ENCODE measurements at regions not wholly inside any gene's neighbourhood (a gene's known extent, or its start where the extent isn't known, plus 50 kb on each side); places are given as distances from the start of the nearest gene placed in this dataset.

DNA sequence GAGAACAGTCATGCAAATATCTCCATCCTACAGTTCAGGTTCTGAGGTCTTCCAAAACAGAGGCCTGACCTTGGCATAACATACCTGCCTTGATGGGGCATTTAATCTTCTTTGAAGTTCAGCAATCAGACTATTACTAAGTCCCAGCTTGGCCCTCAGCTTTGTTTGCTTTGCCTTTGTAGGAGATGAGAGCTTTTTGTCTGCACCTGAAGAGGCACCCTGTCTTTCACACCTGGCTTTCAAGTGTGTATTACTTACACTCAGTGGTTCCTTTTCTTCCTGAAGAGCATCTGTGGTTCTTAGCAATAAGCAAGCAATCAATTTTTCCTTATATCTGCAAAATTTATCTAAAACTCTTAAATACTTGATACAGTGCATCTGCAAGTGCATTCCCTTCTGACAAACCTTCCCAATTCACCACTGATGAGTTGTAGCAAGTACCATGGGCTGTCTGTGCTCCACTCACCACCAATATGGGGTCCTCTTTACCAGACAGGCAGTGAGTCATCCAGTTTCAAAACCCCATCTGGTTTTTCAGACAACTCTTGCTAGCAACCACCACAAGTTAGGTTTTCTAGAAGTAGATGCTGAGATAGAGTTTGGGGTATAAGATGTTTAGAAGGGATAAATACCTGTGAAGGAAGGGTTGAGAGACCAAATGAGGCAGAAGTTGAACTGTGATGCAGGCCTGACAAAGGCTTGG, 100.2 kb downstream of the HINT1 start:
- peak overlapping the region; percentile 81 for H3K27ac Mint-ChIP-seq
- peaks cover 45% of the 10 kb centered on the region for H3K36me3 Mint-ChIP-seq (ENCODE audit: low read depth)
- DNase-seq, result peak; percentile 56
- peaks cover 48% of the 10 kb centered on the region for H3K4me1 Mint-ChIP-seq (ENCODE audit: low read depth)
- ChIA-PET POLR2A (no interaction called here), CTCF (interaction anchor here (1.5 kb wide), 1 partner anchor 193 kb away, joined by 3 read pairs; no protein-coding TSS in a partner anchor)
- ATAC-seq, result peak; percentile 55
- H3K27me3 Mint-ChIP-seq (ENCODE audit: low read depth), result no peaks in the 10 kb centered on the region
- no peak overlapping the region for H3K4me3 Mint-ChIP-seq
- H3K9me3 Mint-ChIP-seq (ENCODE audit: insufficient read depth), result peaks cover 38% of the 10 kb centered on the region

- ATAC-seq (no peak), DNase-seq (no peak)
- Mint-ChIP-seq H3K27ac (no peak overlapping the region), H3K27me3 (ENCODE audit: low read depth) (peaks cover 8% of the 10 kb centered on the region), H3K36me3 (ENCODE audit: low read depth) (no peaks in the 10 kb centered on the region), H3K9me3 (ENCODE audit: insufficient read depth) (peaks cover 9% of the 10 kb centered on the region), H3K4me3 (no peak overlapping the region), H3K4me1 (ENCODE audit: low read depth) (no peaks in the 10 kb centered on the region)
- ChIA-PET POLR2A (no interaction called here), CTCF (no interaction called here)
Measured at GRCh38 chr5:131042021-131042789, 122.9 kb downstream of the HINT1 start.

- ChIA-PET POLR2A (no interaction called here), CTCF (no interaction called here)
- Mint-ChIP-seq H3K27ac (no peak overlapping the region), H3K4me3 (no peak overlapping the region), H3K27me3 (ENCODE audit: low read depth) (no peaks in the 10 kb centered on the region), H3K36me3 (ENCODE audit: low read depth) (no peaks in the 10 kb centered on the region), H3K4me1 (ENCODE audit: low read depth) (no peaks in the 10 kb centered on the region), H3K9me3 (ENCODE audit: insufficient read depth) (no peaks in the 10 kb centered on the region)
- DNase-seq (no peak), ATAC-seq (no peak)
Measured at GRCh38 chr5:131023498-131023865, 141.6 kb downstream of the HINT1 start.

DNA sequence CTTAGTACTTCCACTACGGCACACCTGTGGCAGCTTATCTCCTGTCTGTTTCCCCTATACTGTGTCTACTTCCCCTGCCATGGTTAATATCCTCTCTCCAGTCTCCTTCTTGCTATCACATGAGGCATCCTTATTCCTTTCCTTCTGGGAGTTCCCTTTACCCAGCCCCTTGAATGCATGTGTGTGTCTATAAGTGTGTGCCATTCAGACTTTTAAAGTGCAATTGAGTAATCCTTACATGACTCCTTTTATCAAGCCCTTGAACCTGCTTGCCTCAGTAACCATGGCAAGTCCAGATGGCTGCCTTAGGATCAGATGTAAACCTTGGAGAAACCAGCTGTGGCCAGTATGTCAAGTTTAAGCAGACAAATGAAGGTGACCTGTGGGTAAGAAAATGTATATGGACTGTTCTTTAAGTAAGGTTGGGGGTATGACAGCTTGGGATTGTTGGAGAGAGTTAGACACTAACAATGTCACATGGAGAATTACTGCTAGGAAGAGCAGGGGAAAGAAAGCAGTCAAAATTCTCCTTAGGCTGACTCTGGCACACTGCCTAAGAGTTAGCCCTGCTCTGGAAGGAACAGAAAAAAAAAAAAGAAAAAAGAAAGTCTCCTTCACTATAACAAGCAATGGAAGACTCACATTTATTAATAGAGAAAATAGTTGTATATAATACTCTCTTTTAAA, 142.1 kb downstream of the HINT1 start:
- Mint-ChIP-seq H3K36me3 (ENCODE audit: low read depth) (peaks cover 1% of the 10 kb centered on the region), H3K9me3 (ENCODE audit: insufficient read depth) (no peaks in the 10 kb centered on the region), H3K27me3 (ENCODE audit: low read depth) (no peaks in the 10 kb centered on the region), H3K27ac (no peak overlapping the region), H3K4me1 (ENCODE audit: low read depth) (no peaks in the 10 kb centered on the region), H3K4me3 (no peak overlapping the region)
- CTCF ChIA-PET, result no interaction called here
- POLR2A ChIA-PET, result no interaction called here
- DNase-seq, result no peak
- ATAC-seq, result no peak

- no peaks in the 10 kb centered on the region for H3K9me3 Mint-ChIP-seq (ENCODE audit: insufficient read depth)
- ChIA-PET CTCF (no interaction called here), POLR2A (no interaction called here)
- ATAC-seq (no peak), DNase-seq (no peak)
- H3K4me3 Mint-ChIP-seq, result no peak overlapping the region
- peaks cover 5% of the 10 kb centered on the region for H3K4me1 Mint-ChIP-seq (ENCODE audit: low read depth)
- peaks cover 2% of the 10 kb centered on the region for H3K36me3 Mint-ChIP-seq (ENCODE audit: low read depth)
- H3K27me3 Mint-ChIP-seq (ENCODE audit: low read depth), result no peaks in the 10 kb centered on the region
- no peak overlapping the region for H3K27ac Mint-ChIP-seq
Measured at GRCh38 chr5:131021646-131022045, 143.4 kb downstream of the HINT1 start.

DNA sequence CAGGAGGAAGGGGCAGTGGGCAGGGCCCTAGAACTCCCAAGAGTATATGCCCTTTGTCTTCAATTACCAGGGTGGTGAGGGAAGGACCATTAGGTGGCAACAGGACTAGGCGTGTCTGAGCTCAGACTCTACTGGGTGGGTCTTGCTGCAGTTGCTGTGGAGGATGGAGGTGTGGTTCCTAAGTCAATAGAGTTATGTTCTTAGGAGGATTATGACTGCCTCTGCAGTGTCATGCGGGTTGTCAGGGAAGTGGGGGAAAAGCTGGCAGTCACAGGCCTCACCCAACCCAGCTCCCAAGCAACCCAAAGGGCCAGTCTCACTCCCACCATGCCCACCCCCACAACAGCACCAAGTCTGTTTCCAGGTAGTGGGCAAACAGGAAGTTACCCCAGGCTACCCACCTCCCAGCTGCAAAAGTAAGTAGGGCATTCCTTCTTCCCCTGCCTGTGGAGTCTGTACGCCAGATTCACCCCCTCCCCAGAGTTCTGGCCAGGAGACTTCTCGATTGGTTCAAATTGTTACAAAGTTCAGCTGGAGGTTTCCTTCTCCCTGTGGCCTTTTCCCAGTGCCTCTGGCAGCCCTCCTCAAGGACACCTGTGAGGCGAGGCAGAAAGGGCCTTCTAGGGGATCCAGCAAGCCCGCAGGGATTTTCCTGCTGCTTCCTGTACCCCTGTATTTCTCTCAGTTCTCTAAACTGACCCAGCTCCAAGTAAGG, 145.3 kb downstream of the HINT1 start:
- DNase-seq (no peak), ATAC-seq (no peak)
- H3K27ac Mint-ChIP-seq, result no peak overlapping the region
- peaks cover 2% of the 10 kb centered on the region for H3K36me3 Mint-ChIP-seq (ENCODE audit: low read depth)
- ChIA-PET CTCF (no interaction called here), POLR2A (no interaction called here)
- H3K9me3 Mint-ChIP-seq (ENCODE audit: insufficient read depth), result no peaks in the 10 kb centered on the region
- H3K4me1 Mint-ChIP-seq (ENCODE audit: low read depth), result peaks cover 6% of the 10 kb centered on the region
- no peak overlapping the region for H3K4me3 Mint-ChIP-seq
- H3K27me3 Mint-ChIP-seq (ENCODE audit: low read depth), result no peaks in the 10 kb centered on the region

DNA sequence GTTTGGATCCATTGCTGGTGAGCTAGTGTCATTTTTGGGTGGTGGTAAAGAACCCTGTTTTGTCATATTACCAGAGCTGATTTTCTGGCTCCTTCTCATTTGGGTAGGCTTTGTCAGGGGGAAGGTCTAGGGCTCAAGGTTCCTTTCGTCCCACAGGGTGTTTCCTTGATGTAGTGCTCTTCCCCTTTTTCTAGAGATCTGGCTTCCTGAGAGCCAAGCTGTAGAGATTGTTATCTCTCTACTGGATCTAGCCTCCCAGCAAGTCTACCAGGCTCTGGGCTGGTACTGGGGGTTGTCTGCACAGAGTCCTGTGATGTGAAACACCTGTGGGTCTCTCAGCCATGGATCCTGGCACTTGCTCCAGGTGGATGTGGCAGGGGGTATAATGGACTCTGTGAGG, 145.9 kb downstream of the HINT1 start:
- Mint-ChIP-seq H3K9me3 (ENCODE audit: insufficient read depth) (no peaks in the 10 kb centered on the region), H3K36me3 (ENCODE audit: low read depth) (peaks cover 2% of the 10 kb centered on the region), H3K4me3 (no peak overlapping the region), H3K4me1 (ENCODE audit: low read depth) (peaks cover 6% of the 10 kb centered on the region), H3K27me3 (ENCODE audit: low read depth) (no peaks in the 10 kb centered on the region), H3K27ac (no peak overlapping the region)
- CTCF ChIA-PET, result no interaction called here
- ATAC-seq (no peak), DNase-seq (no peak)
- POLR2A ChIA-PET, result no interaction called here

DNA sequence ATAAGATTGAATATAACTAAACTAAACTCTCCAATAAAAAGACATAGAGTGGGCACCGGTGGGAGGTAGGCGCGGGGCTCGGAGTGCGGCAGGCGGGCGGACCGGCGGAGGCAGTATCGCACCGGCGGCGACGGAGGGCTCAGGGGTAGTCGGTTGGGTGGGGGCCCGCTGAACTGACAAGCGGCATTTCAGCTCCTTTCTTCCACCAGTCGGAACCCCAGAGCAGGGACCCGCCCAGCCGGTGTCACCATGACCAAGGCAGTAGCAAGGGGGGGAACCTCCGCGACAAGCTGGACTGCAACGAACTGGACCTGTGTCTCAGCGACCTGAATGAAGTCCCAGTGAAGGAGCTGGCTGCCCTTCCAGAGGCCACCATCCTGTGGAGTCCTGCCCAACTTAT, 156.7 kb downstream of the HINT1 start:
- no peak overlapping the region for H3K27ac Mint-ChIP-seq
- no peak for DNase-seq
- no peak for ATAC-seq
- H3K36me3 Mint-ChIP-seq (ENCODE audit: low read depth), result no peaks in the 10 kb centered on the region
- peaks cover 3% of the 10 kb centered on the region for H3K27me3 Mint-ChIP-seq (ENCODE audit: low read depth)
- no peaks in the 10 kb centered on the region for H3K9me3 Mint-ChIP-seq (ENCODE audit: insufficient read depth)
- no peaks in the 10 kb centered on the region for H3K4me1 Mint-ChIP-seq (ENCODE audit: low read depth)
- H3K4me3 Mint-ChIP-seq, result no peak overlapping the region
- CTCF ChIA-PET, result interaction anchor here (0.9 kb wide), 1 partner anchor 60 kb away, joined by 3 read pairs; no protein-coding TSS in a partner anchor
- POLR2A ChIA-PET, result no interaction called here

DNA sequence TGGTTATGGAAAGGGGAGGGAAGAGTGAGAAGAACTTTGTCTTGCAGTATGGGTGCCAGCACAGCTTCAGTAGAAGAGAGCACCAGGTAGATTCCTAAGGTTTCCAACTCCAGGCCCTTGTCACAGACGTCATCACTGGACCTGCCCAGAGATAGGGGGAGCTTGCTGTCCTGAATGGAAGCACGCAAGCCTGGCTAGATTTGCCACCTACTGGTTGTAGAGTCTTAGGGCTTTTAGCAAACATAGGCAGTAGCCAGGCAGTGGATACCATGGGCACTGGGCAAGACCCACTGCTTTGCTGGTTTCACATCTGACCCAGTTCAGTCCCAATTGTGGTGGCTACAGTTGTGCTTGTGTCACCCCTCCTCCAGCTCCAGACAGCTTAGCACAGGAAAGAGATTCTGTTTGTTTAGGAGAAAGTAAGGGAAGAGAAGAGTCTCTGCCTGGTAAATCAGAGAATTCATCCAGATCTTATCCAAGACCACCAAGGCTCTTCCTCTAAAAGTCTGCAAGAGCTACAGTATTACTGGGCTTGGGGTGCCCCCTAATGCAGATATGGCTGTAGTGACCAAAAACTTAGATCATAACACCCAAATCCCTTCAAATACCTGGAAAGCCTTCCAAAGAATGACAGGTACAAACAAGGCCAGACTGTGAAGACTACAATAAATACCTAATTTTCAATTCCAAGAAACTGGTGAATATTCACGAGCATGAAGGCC, 158.9 kb downstream of the HINT1 start:
- Mint-ChIP-seq H3K4me1 (ENCODE audit: low read depth) (no peaks in the 10 kb centered on the region), H3K27me3 (ENCODE audit: low read depth) (no peaks in the 10 kb centered on the region), H3K36me3 (ENCODE audit: low read depth) (no peaks in the 10 kb centered on the region), H3K4me3 (no peak overlapping the region), H3K27ac (no peak overlapping the region), H3K9me3 (ENCODE audit: insufficient read depth) (no peaks in the 10 kb centered on the region)
- ATAC-seq (no peak), DNase-seq (no peak)
- POLR2A ChIA-PET, result no interaction called here
- CTCF ChIA-PET, result interaction anchor here (0.6 kb wide), 1 partner anchor 836 kb away, joined by 3 read pairs; no protein-coding TSS in a partner anchor

DNA sequence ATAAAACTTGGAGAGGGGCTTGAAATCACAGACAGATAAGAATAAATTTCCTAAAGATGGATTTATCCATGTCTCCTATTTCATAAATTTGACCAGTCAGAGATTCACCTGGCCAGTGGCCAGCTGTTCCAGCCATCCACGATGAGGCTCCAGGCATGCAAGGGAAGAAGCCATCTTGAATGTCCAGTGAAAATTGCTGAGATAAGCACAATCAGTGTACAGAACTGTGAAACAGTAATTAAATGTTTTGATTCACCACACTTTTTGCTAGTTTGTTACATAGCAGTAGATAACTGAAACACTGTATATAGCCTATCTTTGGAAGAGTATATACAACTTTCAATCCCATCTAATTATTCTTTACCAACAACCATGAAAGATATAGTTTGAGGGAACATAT, 163.5 kb downstream of the HINT1 start:
- CTCF ChIA-PET, result no interaction called here
- no peak for ATAC-seq
- no peak for DNase-seq
- no peak overlapping the region for H3K4me3 Mint-ChIP-seq
- no peaks in the 10 kb centered on the region for H3K9me3 Mint-ChIP-seq (ENCODE audit: insufficient read depth)
- POLR2A ChIA-PET, result no interaction called here
- no peak overlapping the region for H3K27ac Mint-ChIP-seq
- no peaks in the 10 kb centered on the region for H3K4me1 Mint-ChIP-seq (ENCODE audit: low read depth)
- H3K27me3 Mint-ChIP-seq (ENCODE audit: low read depth), result peaks cover 2% of the 10 kb centered on the region
- H3K36me3 Mint-ChIP-seq (ENCODE audit: low read depth), result no peaks in the 10 kb centered on the region

DNA sequence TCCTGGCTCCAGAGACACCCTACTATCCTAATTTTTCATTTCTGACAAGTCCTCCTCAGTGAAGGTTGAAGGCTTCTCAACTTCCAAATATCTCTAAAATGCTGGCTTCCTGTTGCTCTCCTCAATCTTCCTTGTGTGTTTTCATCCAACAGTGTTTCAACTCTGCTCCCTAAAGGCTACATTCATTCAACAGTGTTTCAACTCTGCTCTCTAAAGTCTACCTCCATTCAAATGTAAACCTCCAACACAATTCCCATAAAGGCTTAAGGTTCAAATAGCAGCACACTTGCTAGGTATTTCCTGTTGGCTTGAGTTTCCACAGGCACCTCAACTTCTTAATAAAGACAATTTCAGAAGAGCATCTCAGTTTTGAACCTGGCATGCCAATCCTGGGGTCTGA, 164.8 kb downstream of the HINT1 start:
- Mint-ChIP-seq H3K9me3 (ENCODE audit: insufficient read depth) (no peaks in the 10 kb centered on the region), H3K4me3 (no peak overlapping the region)

More for the DNA sequence above, 164.8 kb downstream of the HINT1 start:
- no peak for ATAC-seq
- Mint-ChIP-seq H3K27ac (no peak overlapping the region), H3K27me3 (ENCODE audit: low read depth) (peaks cover 2% of the 10 kb centered on the region), H3K36me3 (ENCODE audit: low read depth) (no peaks in the 10 kb centered on the region), H3K4me1 (ENCODE audit: low read depth) (no peaks in the 10 kb centered on the region)
- no peak for DNase-seq
- CTCF ChIA-PET, result no interaction called here
- POLR2A ChIA-PET, result no interaction called here

Measured in activated CD8-positive, alpha-beta T cell treated with anti-CD3 and anti-CD28 coated beads, Interleukin-2, amount 10 ng/mL, durations not matched to agents 7 days and 5 days (primary cell).